ENCODE measurements at regions not wholly inside any gene's neighbourhood (a gene's known extent, or its start where the extent isn't known, plus 50 kb on each side); places are given as distances from the start of the nearest gene placed in this dataset.
A peak's percentile ranks its signal among the peaks of the same experiment; 100 is the strongest.

- TF ChIP-seq CTCF (IDR thresholded peaks at IDR 0.05; ENCODE audit: control insufficient read depth, extremely low read depth, insufficient read depth): no peak
- H3K4me3 ChIP-seq (ENCODE audit: low read depth, low read length): no peak overlapping the region
- peak; percentile 26 for DNase-seq (ENCODE audit: low read depth)
These were observed 944.9 kb upstream of the GYPC start for GRCh38 chr2:125711075-125711474.

GRCh38 chr2:125713533-125713932 is 942.4 kb upstream of the GYPC start:
- no peak for DNase-seq (ENCODE audit: low read depth)
- H3K4me3 ChIP-seq (ENCODE audit: low read depth, low read length): no peak overlapping the region
- no peak for TF ChIP-seq CTCF (IDR thresholded peaks at IDR 0.05; ENCODE audit: control insufficient read depth, extremely low read depth, insufficient read depth)

- no peak overlapping the region for H3K4me3 ChIP-seq (ENCODE audit: low read depth, low read length)
- no peak for DNase-seq (ENCODE audit: low read depth)
- TF ChIP-seq CTCF (IDR thresholded peaks at IDR 0.05; ENCODE audit: control insufficient read depth, extremely low read depth, insufficient read depth): no peak
These were observed 934.8 kb upstream of the GYPC start for GRCh38 chr2:125721072-125721721.

GRCh38 chr2:125730921-125731320 is 925.0 kb upstream of the GYPC start:
- no peak for TF ChIP-seq CTCF (IDR thresholded peaks at IDR 0.05; ENCODE audit: control insufficient read depth, extremely low read depth, insufficient read depth)
- DNase-seq (ENCODE audit: low read depth): no peak
- H3K4me3 ChIP-seq (ENCODE audit: low read depth, low read length): no peak overlapping the region

- no peak for TF ChIP-seq CTCF (IDR thresholded peaks at IDR 0.05; ENCODE audit: control insufficient read depth, extremely low read depth, insufficient read depth)
- no peak for DNase-seq (ENCODE audit: low read depth)
- H3K4me3 ChIP-seq (ENCODE audit: low read depth, low read length): no peak overlapping the region
These were observed 919.7 kb upstream of the GYPC start for GRCh38 chr2:125736306-125736705.

- peak; percentile 72 for TF ChIP-seq CTCF (IDR thresholded peaks at IDR 0.05; ENCODE audit: control insufficient read depth, extremely low read depth, insufficient read depth)
- H3K4me3 ChIP-seq (ENCODE audit: low read depth, low read length): no peak overlapping the region
- no peak for DNase-seq (ENCODE audit: low read depth)
These were observed 910.4 kb upstream of the GYPC start for GRCh38 chr2:125745514-125745913.
